Ovary (tissue), 3 donors: ENCODE measurements at regions not wholly inside any gene's neighbourhood (a gene's known extent, or its start where the extent isn't known, plus 50 kb on each side); places are given as distances from the start of the nearest gene placed in this dataset.

Experiments
- CTCF ChIP-seq, 3 donors: fragments of 450-650 bp in 2 of 3; fragments of 200-600 bp in 1 of 3; IDR thresholded peaks; one replicate each; pipeline versions ENCODE4 v1.5.1 to v1.8.0; 2016 to 2022; ENCODE audit warnings: antibody characterized with exemption in 3 of 3, mild to moderate bottlenecking in 1 of 3
- EP300 ChIP-seq: sonication (generic); formaldehyde crosslinking; IDR thresholded peaks from one replicate; pipeline ENCODE4 v1.6.1; 2017; ENCODE audit warnings: antibody characterized with exemption
- POLR2A ChIP-seq: fragments of 450-650 bp; IDR thresholded peaks from one replicate; pipeline ENCODE4 v1.6.1; 2017; ENCODE audit warnings: antibody characterized with exemption, mild to moderate bottlenecking, moderate library complexity
- donor health status: DM: no; HTN: no; CAD: no.

- TF ChIP-seq EP300: no peak
- no peak for TF ChIP-seq CTCF (IDR thresholded peaks at IDR 0.05)
- no peak for TF ChIP-seq POLR2A
Measured at GRCh38 chr4:14524276-14524675, 478.0 kb upstream of the CPEB2 start.
